NCI-H1417 treated with DMSO at 0.1 percent for 48 hours (cell line): ENCODE measurements at regions not wholly inside any gene's neighbourhood (a gene's known extent, or its start where the extent isn't known, plus 50 kb on each side); places are given as distances from the start of the nearest gene placed in this dataset.

Source experiments
- DNase-seq: peaks from one replicate; lab custom pipeline; 2025; lab: John Stamatoyannopoulos, UW

- DNase-seq: no peak
These were observed 263.3 kb upstream of the TPM1 start for GRCh38 chr15:62779036-62779770.

DNA sequence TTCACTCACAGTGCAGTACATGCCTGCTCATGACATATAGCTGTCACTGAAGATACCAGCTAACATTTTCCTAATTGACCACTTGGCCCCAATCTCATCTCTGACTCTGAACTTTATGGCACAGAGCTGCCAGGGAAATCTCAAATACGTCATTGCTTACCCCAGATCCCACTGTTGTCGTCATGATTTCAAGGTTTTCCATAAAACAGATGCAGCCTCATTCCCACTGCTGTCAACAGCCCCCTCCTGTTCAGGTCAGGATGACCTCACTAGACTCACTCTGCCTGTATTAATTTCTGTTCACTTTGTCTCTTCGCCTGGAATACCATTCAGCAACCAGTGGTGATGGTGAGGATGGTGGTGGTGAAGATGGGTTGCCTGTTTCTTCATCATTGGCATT lies 262.6 kb upstream of the TPM1 start:
- no peak for DNase-seq

- no peak for DNase-seq
These were observed 261.5 kb upstream of the TPM1 start for GRCh38 chr15:62781081-62781497.

- no peak for DNase-seq
These were observed 260.3 kb upstream of the TPM1 start for GRCh38 chr15:62782071-62782841.

- no peak for DNase-seq
These were observed 259.7 kb upstream of the TPM1 start for GRCh38 chr15:62782896-62783295.

DNA sequence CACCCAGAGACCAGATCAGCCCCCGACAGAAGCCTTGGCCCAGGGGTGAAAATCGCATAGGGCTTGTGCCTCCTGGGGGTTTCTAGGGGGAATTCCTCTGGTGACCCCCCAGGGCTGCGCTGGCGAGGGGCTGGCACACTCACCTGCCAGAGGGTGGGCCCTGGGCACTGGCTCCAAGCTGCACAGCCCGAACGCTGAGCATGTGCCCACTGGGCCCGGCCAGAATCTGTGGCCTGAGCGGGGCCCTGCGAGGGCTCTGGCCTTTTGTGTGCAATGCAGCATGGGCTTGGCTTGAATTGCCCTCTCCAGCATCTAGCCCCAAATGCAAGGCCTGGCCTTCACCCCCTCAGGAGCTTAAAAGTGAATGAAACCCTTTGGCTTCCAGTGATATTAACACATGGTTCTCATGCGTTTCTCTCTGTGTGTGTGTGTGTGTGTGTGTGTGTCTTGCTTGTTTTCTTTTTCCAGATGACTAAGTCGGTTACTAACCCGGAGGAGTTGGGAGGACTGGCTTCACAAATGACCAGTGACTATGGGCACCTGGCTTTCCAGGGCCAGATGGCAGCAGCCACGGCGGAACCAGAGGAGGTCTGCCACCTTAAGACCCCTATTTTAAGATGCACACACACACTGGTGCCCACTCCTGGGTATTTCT lies 259.1 kb upstream of the TPM1 start:
- DNase-seq: no peak

- DNase-seq: no peak
These were observed 256.4 kb upstream of the TPM1 start for GRCh38 chr15:62785881-62786828.

DNA sequence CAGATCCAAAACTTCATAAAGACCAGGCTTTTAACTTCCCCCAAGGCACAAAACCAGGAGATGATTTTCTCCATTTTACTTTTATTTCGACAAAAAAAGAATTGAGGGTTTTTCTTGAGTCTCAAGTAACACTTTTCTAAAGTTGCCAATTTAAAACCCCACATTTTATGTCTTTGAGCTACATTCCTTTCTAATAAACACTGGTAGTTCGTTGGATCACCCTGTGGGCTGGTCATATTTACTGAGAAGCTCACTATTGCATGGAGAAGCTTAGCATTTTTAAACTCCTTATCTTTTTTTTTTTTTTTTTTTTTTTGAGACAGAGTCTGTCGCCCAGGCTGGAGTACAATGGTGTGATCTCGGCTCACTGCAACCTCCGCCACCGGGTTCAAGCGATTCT lies 255.1 kb upstream of the TPM1 start:
- DNase-seq: no peak

- no peak for DNase-seq
These were observed 254.3 kb upstream of the TPM1 start for GRCh38 chr15:62788224-62788623.

DNA sequence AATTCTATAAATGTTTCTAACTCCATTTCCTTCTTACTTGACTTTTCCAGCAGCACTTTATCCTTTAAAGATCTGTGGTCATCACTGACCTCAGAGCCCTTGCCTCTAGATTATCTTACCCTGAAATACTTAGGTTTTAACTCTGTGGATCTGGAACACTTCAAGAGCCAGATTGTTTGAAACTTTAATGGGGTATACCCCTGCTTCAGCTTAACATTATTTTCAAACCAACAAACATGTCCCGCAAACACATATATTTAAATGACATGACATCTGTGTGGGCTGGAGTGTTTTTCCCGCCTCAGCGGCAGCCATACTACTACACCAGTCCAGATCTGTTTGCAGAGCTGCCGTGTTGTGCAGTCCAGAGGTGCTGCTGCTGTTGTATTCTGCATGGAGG lies 252.0 kb upstream of the TPM1 start:
- no peak for DNase-seq

DNA sequence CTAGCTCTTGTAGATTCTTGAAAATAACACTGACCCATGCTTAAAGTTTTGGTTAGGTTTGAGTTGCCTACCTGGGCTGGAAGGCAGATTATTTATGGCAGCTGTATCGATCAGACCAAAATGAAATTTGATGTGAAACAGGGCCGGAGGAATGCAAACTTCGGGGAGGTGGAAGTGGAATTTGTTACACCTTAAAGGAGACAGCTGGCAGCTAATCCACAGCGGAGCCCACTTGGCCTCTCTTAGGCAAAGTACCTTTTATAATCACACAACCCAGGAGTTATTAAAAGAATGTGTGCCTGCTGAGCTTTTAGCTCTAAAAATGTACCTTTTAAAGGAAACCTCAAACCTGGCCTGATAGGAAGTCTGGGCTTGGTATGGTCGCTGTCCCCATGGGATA lies 250.9 kb upstream of the TPM1 start:
- DNase-seq: no peak

DNA sequence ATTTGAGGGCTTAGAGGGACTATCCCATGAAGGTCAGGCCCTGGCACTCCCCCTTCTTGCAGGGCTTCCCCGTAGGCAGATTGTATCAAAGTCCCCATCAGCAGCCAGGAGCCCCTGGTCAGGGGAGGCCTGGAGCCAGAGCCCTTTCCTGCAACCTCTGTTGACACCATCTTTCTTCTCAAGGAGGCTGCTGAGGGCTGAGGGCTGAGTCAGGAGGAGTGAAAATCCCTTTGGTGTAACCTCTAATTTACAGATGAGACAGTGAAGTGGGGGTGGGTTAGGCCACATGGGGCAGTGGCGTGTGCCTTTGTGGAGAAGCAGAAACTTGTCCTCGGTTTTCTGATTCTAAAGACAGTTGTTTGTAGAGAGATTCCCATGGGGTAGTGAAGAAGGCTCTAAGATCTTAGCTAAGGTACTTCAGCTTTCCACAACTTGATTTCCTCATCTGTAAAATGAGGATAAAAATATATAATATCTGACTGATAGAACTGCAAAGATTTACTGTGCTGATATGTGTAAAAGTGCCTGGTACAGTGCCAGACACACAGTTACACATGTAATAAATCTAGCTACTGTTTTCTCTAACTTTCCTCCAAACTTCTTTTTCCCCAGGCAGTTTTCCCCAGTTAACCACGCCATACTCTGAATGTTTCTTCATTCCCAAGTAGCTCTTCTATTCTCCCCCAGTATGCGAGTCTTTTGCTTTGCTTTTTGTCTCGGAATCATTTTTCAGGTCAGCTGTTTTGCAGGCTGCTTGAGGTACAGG lies 249.4 kb upstream of the TPM1 start:
- DNase-seq: no peak

DNA sequence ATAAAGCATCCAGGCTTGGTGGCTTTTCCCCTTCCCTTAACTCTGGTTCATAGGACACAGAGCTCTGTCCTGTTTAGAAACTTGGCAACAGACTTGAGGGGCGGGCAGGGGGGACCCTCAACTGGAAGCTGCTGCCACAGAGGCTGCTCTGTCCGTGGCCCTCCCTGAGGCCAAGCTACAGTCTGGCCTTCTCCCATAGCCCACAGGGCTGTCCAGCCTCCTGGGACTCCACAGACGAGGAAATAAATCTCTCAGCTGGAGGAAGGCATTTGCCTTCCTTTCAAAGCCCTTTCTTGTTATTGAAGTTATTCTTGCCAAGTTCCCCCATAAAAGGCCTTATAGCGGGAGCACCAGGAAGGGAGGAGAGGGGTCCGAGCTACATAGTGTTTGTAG lies 248.8 kb upstream of the TPM1 start:
- DNase-seq: no peak

- no peak for DNase-seq
These were observed 247.4 kb upstream of the TPM1 start for GRCh38 chr15:62795171-62795570.

- DNase-seq: no peak
These were observed 246.5 kb upstream of the TPM1 start for GRCh38 chr15:62795700-62796695.

- DNase-seq: no peak
These were observed 245.4 kb upstream of the TPM1 start for GRCh38 chr15:62797171-62797570.

- DNase-seq: no peak
These were observed 244.0 kb upstream of the TPM1 start for GRCh38 chr15:62798536-62798935.

DNA sequence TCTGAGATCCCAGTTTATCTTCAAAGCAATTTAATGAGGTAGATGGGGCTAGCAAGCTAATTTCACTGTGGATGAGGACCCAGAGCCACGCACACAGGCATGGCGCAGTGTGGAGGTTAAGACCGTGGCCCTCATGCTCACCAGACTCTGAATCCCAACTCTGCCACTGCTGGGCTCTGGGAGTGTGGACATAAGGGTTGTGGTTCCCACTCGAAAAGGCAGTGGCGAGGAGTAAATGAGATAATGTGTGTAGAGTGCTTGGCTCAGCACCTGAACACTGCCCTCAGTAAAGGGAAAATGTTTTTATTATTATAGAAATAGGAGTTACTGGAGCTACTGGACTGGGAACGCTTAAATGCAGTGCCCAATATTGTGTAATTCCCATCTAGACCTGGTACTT lies 243.5 kb upstream of the TPM1 start:
- no peak for DNase-seq

DNA sequence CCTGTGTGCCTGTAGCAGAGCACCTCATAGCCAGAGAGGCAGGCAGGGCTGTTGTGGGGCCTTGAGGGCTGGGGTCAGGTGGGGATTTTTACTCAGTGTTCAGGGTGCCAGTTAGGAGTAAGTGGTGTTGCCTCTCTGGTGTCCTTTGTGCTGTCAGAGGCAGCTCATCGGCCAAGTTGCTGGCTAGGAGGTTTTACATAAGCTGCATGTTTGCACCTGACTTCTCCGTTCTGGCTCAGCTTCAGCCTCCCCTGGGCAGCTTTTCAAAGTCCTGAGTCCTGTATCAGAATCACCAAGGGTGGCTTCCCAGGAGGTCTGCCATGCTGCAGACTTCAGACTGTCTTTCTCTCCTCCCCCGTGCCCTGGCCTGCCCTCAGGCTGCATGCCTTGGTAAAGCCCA lies 242.6 kb upstream of the TPM1 start:
- no peak for DNase-seq

GRCh38 chr15:62802612-62803011 lies 239.9 kb upstream of the TPM1 start:
- DNase-seq: no peak
